ENCODE measurements at regions not wholly inside any gene's neighbourhood (a gene's known extent, or its start where the extent isn't known, plus 50 kb on each side); places are given as distances from the start of the nearest gene placed in this dataset.

DNA sequence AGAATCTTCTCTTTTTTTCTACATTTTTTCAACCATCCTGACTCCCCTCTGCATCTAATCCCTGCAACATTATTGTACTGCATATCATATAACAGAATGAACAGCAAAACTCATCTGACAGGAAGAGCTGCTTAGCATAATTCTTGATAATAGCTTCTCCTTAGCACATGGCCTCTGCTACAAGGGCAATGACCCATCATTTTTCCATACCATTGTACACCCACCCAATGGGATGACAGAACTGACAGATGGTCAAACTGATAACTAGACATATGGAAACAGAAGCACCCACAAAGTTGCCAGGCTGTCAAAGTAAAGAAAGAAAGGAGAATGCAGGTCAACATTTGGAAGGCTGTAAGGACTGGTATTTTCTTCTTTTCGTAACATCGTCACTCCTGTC, 390.4 kb upstream of the USP15 start:
- H3K27me3 ChIP-seq (ENCODE audit: insufficient read depth, low read length) = no peaks in the 10 kb centered on the region
- no peak overlapping the region for H3K4me3 ChIP-seq (ENCODE audit: low read depth, low read length)
- no peaks in the 10 kb centered on the region for H3K36me3 ChIP-seq (ENCODE audit: insufficient read depth, low read length)
- H3K79me2 ChIP-seq (ENCODE audit: control insufficient read depth, insufficient read depth, low read length, unreplicated experiment) = no peaks in the 10 kb centered on the region
- no peaks in the 10 kb centered on the region for H3K4me1 ChIP-seq (ENCODE audit: control insufficient read depth, insufficient read depth, low read length, unreplicated experiment)
- no peak overlapping the region for H3K27ac ChIP-seq (ENCODE audit: low read depth, low read length)
- no peak overlapping the region for H2AFZ ChIP-seq (ENCODE audit: low read length, unreplicated experiment)

DNA sequence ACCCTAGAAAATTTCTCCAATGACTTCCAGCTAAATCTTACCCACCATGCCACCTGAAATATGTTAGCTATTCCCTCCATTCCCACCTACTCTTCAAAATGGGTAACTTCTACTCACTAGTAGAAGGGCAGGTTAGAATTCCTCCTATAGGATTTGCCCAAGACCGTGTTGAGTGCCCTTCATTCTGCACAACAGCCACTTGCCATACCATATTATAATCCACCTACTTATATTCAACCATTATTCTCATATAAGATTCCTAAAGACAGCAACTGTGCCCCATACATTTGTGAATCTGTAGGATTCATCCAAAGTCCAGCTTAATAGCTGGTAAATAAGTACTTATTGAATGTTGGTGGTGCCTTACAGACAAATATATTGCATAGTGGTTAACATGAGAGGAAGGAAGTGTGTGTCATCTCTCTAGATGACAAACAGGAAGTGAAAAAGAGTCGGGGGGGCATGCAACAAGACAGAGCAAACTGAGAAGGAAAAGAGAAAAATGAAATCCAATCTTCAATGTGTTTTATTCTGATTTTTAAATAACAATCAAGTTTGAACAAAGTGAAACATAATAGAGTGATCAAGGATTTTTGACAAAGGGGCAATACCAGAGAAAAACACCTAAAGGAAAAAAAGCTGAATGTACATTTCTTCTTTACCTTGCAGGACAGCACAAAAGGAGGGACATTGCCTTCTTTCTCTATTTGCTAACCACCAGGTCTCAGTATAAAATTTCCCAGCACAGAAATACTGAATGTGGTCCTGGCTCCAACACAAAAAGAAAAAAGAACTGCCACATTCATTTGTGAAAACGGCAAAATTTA, 389.3 kb upstream of the USP15 start:
- H3K4me1 ChIP-seq (ENCODE audit: control insufficient read depth, insufficient read depth, low read length, unreplicated experiment) = no peaks in the 10 kb centered on the region

DNA sequence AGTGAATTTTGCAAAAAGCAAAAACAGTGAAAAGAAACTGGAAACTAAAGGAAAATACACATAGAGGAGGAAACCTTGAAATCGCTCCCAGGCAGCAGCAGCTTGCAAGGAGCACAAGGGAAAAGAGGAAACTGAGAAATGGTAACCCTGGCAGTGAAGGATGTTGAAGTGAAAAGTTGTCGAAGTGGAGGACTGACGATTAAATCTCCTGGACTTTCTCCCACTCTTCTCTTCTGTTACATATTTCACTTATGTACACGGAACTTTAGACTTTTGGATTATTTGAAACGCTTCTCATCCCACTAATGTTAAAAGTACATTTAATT, 388.8 kb upstream of the USP15 start:
- Histone ChIP-seq H3K4me3 (ENCODE audit: low read depth, low read length) (no peak overlapping the region), H3K4me1 (ENCODE audit: control insufficient read depth, insufficient read depth, low read length, unreplicated experiment) (no peaks in the 10 kb centered on the region), H2AFZ (ENCODE audit: low read length, unreplicated experiment) (no peak overlapping the region), H3K79me2 (ENCODE audit: control insufficient read depth, insufficient read depth, low read length, unreplicated experiment) (no peaks in the 10 kb centered on the region), H3K36me3 (ENCODE audit: insufficient read depth, low read length) (no peaks in the 10 kb centered on the region), H3K27me3 (ENCODE audit: insufficient read depth, low read length) (no peaks in the 10 kb centered on the region), H3K27ac (ENCODE audit: low read depth, low read length) (no peak overlapping the region)

More for the DNA sequence above, 389.3 kb upstream of the USP15 start:
- no peak overlapping the region for H3K27ac ChIP-seq (ENCODE audit: low read depth, low read length)
- H3K79me2 ChIP-seq (ENCODE audit: control insufficient read depth, insufficient read depth, low read length, unreplicated experiment) = no peaks in the 10 kb centered on the region
- H3K4me3 ChIP-seq (ENCODE audit: low read depth, low read length) = no peak overlapping the region
- no peaks in the 10 kb centered on the region for H3K27me3 ChIP-seq (ENCODE audit: insufficient read depth, low read length)
- no peak overlapping the region for H2AFZ ChIP-seq (ENCODE audit: low read length, unreplicated experiment)
- no peaks in the 10 kb centered on the region for H3K36me3 ChIP-seq (ENCODE audit: insufficient read depth, low read length)

DNA sequence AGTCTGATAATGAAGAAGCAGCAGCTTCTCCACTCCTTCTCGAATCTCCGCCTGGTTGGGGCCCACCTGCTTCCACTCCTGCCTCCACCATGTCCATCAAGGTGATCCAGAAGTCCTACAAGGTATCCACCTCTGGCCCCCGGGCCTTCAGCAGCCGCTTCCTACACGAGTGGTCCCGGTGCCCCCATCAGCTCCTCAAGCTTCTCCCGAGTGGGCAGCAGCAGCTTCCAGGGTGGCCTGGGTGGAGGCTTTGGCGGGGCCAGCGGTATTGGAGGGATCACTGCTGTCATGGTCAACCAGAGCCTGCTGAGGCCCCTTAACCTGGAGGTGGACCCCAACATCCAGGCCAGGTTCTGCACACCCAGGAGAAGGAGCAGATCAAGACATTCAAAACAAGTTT, 381.0 kb upstream of the USP15 start:
- H3K27me3 ChIP-seq (ENCODE audit: insufficient read depth, low read length) = no peaks in the 10 kb centered on the region
- no peak overlapping the region for H2AFZ ChIP-seq (ENCODE audit: low read length, unreplicated experiment)
- H3K79me2 ChIP-seq (ENCODE audit: control insufficient read depth, insufficient read depth, low read length, unreplicated experiment) = no peaks in the 10 kb centered on the region
- no peaks in the 10 kb centered on the region for H3K4me1 ChIP-seq (ENCODE audit: control insufficient read depth, insufficient read depth, low read length, unreplicated experiment)
- no peak overlapping the region for H3K27ac ChIP-seq (ENCODE audit: low read depth, low read length)
- H3K4me3 ChIP-seq (ENCODE audit: low read depth, low read length) = no peak overlapping the region
- H3K36me3 ChIP-seq (ENCODE audit: insufficient read depth, low read length) = no peaks in the 10 kb centered on the region

DNA sequence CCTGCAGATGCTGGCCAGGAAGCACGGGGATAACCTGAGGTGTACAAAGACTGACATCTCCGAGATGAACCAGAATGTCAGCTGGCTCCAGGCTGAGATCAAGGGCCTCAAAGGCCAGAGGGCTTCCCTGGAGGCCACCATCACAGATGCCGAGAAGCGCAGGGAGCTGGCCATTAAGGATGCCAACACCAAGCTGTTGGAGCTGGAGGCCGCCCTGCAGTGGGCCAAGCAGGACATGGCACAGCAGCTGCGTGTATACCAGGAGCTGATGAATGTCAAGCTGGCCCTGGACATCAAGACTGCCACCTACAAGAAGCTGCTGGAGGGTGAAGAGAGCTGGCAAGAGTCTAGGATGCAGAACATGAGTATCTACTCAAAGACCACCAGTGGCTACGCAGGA, 380.0 kb upstream of the USP15 start:
- no peaks in the 10 kb centered on the region for H3K27me3 ChIP-seq (ENCODE audit: insufficient read depth, low read length)
- no peak overlapping the region for H3K27ac ChIP-seq (ENCODE audit: low read depth, low read length)
- H3K4me3 ChIP-seq (ENCODE audit: low read depth, low read length) = no peak overlapping the region
- no peak overlapping the region for H2AFZ ChIP-seq (ENCODE audit: low read length, unreplicated experiment)
- H3K79me2 ChIP-seq (ENCODE audit: control insufficient read depth, insufficient read depth, low read length, unreplicated experiment) = no peaks in the 10 kb centered on the region
- no peaks in the 10 kb centered on the region for H3K36me3 ChIP-seq (ENCODE audit: insufficient read depth, low read length)
- no peaks in the 10 kb centered on the region for H3K4me1 ChIP-seq (ENCODE audit: control insufficient read depth, insufficient read depth, low read length, unreplicated experiment)

DNA sequence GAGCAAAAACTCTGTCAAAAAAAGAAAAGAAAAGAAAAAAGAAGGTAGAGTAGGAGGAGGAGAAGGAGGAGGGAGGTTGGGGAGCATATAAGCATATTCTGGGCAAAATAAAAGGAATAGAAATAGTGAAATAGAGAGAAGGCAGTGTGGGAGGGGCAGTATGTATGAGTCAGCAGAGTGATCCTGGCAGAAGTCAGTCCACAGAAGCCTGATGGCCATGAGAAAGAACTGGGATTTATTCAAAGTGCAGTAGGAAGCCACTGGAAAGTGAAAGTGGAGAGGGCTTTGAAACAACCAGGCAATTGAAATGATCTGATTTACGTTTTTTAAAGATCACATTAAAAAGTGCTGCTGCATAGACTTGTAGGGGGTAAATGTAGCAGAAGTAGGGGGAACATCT, 368.6 kb upstream of the USP15 start:
- Histone ChIP-seq H3K4me1 (ENCODE audit: control insufficient read depth, insufficient read depth, low read length, unreplicated experiment) (no peaks in the 10 kb centered on the region), H3K27me3 (ENCODE audit: insufficient read depth, low read length) (no peaks in the 10 kb centered on the region), H3K27ac (ENCODE audit: low read depth, low read length) (no peak overlapping the region), H3K36me3 (ENCODE audit: insufficient read depth, low read length) (no peaks in the 10 kb centered on the region), H3K79me2 (ENCODE audit: control insufficient read depth, insufficient read depth, low read length, unreplicated experiment) (no peaks in the 10 kb centered on the region), H3K4me3 (ENCODE audit: low read depth, low read length) (no peak overlapping the region), H2AFZ (ENCODE audit: low read length, unreplicated experiment) (no peak overlapping the region)

DNA sequence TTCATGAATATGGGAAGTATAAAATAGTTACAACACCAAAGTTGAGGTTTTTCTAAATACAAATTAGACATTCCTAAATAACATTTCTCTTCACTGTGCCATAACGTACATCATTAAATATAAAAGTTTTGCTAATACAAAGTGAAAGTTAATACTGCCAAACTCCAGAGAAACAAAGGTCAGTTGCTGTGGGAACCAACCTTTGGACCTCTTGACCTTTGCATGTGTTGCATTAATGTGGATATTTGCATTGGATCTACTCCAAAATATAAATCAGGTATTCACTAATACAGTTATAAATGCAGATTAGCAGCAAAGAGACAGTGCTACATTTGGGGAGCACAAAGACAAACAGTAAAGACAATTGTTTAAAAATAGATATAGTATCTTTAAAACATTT, 366.0 kb upstream of the USP15 start:
- H3K36me3 ChIP-seq (ENCODE audit: insufficient read depth, low read length) = no peaks in the 10 kb centered on the region
- H3K27me3 ChIP-seq (ENCODE audit: insufficient read depth, low read length) = no peaks in the 10 kb centered on the region
- no peaks in the 10 kb centered on the region for H3K79me2 ChIP-seq (ENCODE audit: control insufficient read depth, insufficient read depth, low read length, unreplicated experiment)
- no peak overlapping the region for H3K27ac ChIP-seq (ENCODE audit: low read depth, low read length)
- no peak overlapping the region for H2AFZ ChIP-seq (ENCODE audit: low read length, unreplicated experiment)
- H3K4me1 ChIP-seq (ENCODE audit: control insufficient read depth, insufficient read depth, low read length, unreplicated experiment) = no peaks in the 10 kb centered on the region
- H3K4me3 ChIP-seq (ENCODE audit: low read depth, low read length) = no peak overlapping the region

DNA sequence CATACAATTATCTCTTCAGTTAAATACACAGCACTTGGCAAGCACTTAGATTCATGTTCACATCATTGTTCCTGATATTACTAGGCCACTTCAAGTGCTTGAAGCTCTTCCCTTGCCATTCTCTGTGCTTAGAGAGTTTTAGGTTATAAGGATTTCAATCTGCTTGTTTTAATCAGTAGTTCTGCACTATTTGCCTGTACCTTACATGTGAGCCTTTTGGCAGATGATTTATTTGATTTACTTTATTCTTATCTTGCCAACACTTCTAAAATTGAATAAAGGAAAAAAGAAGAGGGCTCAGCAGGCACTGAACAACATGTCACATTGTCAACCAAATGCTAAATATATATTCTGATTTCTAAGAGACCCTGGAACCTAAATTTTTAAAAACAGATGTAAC, 363.8 kb upstream of the USP15 start:
- no peak overlapping the region for H3K4me3 ChIP-seq (ENCODE audit: low read depth, low read length)
- no peak overlapping the region for H2AFZ ChIP-seq (ENCODE audit: low read length, unreplicated experiment)
- H3K27ac ChIP-seq (ENCODE audit: low read depth, low read length) = no peak overlapping the region
- no peaks in the 10 kb centered on the region for H3K27me3 ChIP-seq (ENCODE audit: insufficient read depth, low read length)
- H3K36me3 ChIP-seq (ENCODE audit: insufficient read depth, low read length) = no peaks in the 10 kb centered on the region
- H3K79me2 ChIP-seq (ENCODE audit: control insufficient read depth, insufficient read depth, low read length, unreplicated experiment) = no peaks in the 10 kb centered on the region
- H3K4me1 ChIP-seq (ENCODE audit: control insufficient read depth, insufficient read depth, low read length, unreplicated experiment) = no peaks in the 10 kb centered on the region

DNA sequence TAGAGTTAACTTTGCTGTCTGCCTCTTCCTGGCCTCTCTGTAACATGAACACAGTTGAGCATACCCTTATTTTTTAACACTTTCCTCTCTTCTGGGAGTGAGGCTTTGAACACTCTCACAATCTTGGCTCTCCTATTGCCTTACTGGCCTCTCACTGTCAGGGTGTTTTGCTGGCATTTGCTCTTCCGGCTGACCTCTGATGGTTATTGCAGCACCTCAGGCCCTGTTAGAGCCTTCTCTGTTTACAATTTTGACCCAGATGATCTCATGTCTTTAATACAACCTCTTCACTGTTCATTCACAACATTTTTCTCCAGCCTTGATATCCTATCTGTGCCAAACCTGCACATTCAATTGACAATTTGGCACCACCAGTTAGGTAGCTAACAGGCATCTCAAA, 357.8 kb upstream of the USP15 start:
- no peak overlapping the region for H2AFZ ChIP-seq (ENCODE audit: low read length, unreplicated experiment)
- no peak overlapping the region for H3K4me3 ChIP-seq (ENCODE audit: low read depth, low read length)
- no peaks in the 10 kb centered on the region for H3K4me1 ChIP-seq (ENCODE audit: control insufficient read depth, insufficient read depth, low read length, unreplicated experiment)
- H3K27me3 ChIP-seq (ENCODE audit: insufficient read depth, low read length) = no peaks in the 10 kb centered on the region
- no peaks in the 10 kb centered on the region for H3K36me3 ChIP-seq (ENCODE audit: insufficient read depth, low read length)
- H3K79me2 ChIP-seq (ENCODE audit: control insufficient read depth, insufficient read depth, low read length, unreplicated experiment) = no peaks in the 10 kb centered on the region
- no peak overlapping the region for H3K27ac ChIP-seq (ENCODE audit: low read depth, low read length)

DNA sequence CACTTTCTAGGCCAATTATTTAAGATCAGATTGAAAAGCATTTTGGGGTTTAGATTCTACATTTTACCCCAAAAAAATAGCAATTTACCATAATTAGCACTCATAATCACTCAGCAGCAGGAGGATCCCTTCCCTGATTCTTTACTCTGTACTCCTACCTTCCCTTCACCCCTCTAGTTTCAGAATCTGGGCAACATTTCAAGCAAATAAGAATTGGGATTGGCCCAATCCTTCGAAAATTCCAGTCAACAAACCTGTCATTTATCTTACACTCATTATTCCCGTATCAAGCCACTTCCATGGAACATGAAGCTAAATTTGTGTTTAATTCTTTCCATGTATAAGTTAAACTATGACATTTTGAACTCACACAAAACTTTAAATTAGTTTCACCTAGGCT, 349.1 kb upstream of the USP15 start:
- Histone ChIP-seq H3K4me1 (ENCODE audit: control insufficient read depth, insufficient read depth, low read length, unreplicated experiment) (no peaks in the 10 kb centered on the region), H3K4me3 (ENCODE audit: low read depth, low read length) (no peak overlapping the region), H3K79me2 (ENCODE audit: control insufficient read depth, insufficient read depth, low read length, unreplicated experiment) (no peaks in the 10 kb centered on the region), H3K27ac (ENCODE audit: low read depth, low read length) (no peak overlapping the region), H3K27me3 (ENCODE audit: insufficient read depth, low read length) (no peaks in the 10 kb centered on the region), H3K36me3 (ENCODE audit: insufficient read depth, low read length) (no peaks in the 10 kb centered on the region), H2AFZ (ENCODE audit: low read length, unreplicated experiment) (no peak overlapping the region)

DNA sequence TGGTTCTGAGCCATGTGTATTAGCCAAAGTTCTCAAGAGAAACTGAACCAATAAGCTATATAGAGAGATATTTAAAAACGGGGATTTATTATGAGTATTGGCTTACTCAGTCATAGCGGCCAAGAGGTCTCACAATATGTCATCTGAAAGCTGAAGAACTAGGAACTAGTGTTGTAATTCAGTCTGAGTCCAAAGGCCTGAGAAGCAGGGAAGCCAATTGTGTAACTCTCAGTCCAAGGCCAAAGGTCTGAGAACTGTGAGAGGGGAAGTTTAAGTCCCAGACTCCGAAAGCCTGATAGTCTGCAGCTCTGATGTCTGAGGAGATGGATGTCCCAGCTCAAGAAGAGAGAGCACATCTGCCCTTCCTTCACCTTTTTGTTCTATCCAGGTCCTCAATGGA, 344.8 kb upstream of the USP15 start:
- H3K27me3 ChIP-seq (ENCODE audit: insufficient read depth, low read length) = no peaks in the 10 kb centered on the region
- no peak overlapping the region for H3K27ac ChIP-seq (ENCODE audit: low read depth, low read length)
- H3K36me3 ChIP-seq (ENCODE audit: insufficient read depth, low read length) = no peaks in the 10 kb centered on the region
- no peaks in the 10 kb centered on the region for H3K79me2 ChIP-seq (ENCODE audit: control insufficient read depth, insufficient read depth, low read length, unreplicated experiment)
- H3K4me3 ChIP-seq (ENCODE audit: low read depth, low read length) = no peak overlapping the region
- no peaks in the 10 kb centered on the region for H3K4me1 ChIP-seq (ENCODE audit: control insufficient read depth, insufficient read depth, low read length, unreplicated experiment)
- no peak overlapping the region for H2AFZ ChIP-seq (ENCODE audit: low read length, unreplicated experiment)
